ENCODE measurements at regions not wholly inside any gene's neighbourhood (a gene's known extent, or its start where the extent isn't known, plus 50 kb on each side); places are given as distances from the start of the nearest gene placed in this dataset.

DNA sequence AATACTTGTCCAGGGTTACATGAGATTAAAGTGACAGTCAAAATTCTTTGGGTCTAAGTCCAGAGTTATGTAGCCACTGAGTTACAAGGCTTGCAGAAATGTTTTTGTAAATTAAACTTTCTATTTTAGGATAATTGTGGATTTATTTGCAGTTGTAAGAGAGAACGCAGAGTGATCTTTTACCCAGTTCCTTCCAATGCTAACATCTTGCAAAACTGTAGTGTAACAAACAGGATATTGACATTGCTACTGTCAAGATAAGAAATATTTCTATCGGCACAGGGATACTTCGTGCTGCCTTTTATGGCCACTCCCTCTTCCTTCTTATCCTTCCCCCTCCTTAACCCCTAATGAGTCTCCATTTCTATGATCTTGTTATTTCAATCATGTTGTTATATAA lies 1022.9 kb downstream of the MCTP2 start:
- TF ChIP-seq, protein P1, sequence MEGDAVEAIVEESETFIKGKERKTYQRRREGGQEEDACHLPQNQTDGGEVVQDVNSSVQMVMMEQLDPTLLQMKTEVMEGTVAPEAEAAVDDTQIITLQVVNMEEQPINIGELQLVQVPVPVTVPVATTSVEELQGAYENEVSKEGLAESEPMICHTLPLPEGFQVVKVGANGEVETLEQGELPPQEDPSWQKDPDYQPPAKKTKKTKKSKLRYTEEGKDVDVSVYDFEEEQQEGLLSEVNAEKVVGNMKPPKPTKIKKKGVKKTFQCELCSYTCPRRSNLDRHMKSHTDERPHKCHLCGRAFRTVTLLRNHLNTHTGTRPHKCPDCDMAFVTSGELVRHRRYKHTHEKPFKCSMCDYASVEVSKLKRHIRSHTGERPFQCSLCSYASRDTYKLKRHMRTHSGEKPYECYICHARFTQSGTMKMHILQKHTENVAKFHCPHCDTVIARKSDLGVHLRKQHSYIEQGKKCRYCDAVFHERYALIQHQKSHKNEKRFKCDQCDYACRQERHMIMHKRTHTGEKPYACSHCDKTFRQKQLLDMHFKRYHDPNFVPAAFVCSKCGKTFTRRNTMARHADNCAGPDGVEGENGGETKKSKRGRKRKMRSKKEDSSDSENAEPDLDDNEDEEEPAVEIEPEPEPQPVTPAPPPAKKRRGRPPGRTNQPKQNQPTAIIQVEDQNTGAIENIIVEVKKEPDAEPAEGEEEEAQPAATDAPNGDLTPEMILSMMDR (IDR thresholded peaks at IDR 0.05; ENCODE audit: low read depth, low read length), result no peak
- TF ChIP-seq EZH2phosphoT487 (IDR thresholded peaks at IDR 0.05; ENCODE audit: low read depth), result no peak
- Histone ChIP-seq H4K20me1 (ENCODE audit: insufficient read depth, low read length) (peaks cover 4% of the 10 kb centered on the region; the same call in 1 of the 2 replicates), H3K27me3 (ENCODE audit: low read depth, low read length) (no peaks in the 10 kb centered on the region)

DNA sequence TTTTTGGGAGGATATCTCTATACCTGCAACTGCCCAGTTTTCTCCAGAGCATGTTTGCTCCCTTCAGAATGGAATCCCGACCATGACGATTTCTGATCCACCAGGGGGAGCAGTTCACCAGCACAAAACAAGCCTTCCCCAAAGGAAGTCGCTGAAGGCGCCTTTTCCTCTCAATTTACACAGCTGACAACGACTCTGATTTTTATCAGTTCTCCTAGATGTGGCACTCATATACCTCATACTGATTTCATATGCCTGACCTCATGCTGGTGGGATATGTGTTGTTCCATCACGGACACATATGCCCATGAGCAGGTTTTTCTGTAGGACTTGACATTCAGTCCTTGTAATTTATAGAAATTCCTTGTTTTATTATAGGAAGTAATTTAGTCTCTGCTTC lies 1028.2 kb downstream of the MCTP2 start:
- no peaks in the 10 kb centered on the region for H3K4me1 ChIP-seq (ENCODE audit: low read length)
- no peak overlapping the region for H3K27ac ChIP-seq (ENCODE audit: low read length)
- no peak overlapping the region for H3K4me2 ChIP-seq (ENCODE audit: low read length)
- peaks cover 4% of the 10 kb centered on the region; the same call in 1 of the 2 replicates for H4K20me1 ChIP-seq (ENCODE audit: insufficient read depth, low read length)
- H2AFZ ChIP-seq (ENCODE audit: low read depth, low read length), result no peak overlapping the region
- no peak overlapping the region for H3K4me3 ChIP-seq (ENCODE audit: low read length)
- H3K9ac ChIP-seq (ENCODE audit: low read length), result no peak overlapping the region
- TF ChIP-seq, protein P1 (IDR thresholded peaks at IDR 0.05; ENCODE audit: low read depth, low read length), result peak; percentile 88
- no peak for TF ChIP-seq EZH2phosphoT487 (IDR thresholded peaks at IDR 0.05; ENCODE audit: low read depth)
- H3K79me2 ChIP-seq (ENCODE audit: low read length), result no peaks in the 10 kb centered on the region
- H3K9me3 ChIP-seq (ENCODE audit: insufficient read depth, low read length), result no peaks in the 10 kb centered on the region
- no peaks in the 10 kb centered on the region for H3K36me3 ChIP-seq (replicated peaks; ENCODE audit: low read depth, low read length)
- H3K27me3 ChIP-seq (ENCODE audit: low read depth, low read length), result 0 out of 2 replicates have a peak, but pooled peaks cover 5% of the 10 kb centered on the region

More for the DNA sequence above, 1022.9 kb downstream of the MCTP2 start:
- H3K79me2 ChIP-seq (ENCODE audit: low read length), result no peaks in the 10 kb centered on the region
- no peak overlapping the region for H3K4me2 ChIP-seq (ENCODE audit: low read length)
- H2AFZ ChIP-seq (ENCODE audit: low read depth, low read length), result no peak overlapping the region
- no peak overlapping the region for H3K9ac ChIP-seq (ENCODE audit: low read length)
- no peaks in the 10 kb centered on the region for H3K9me3 ChIP-seq (ENCODE audit: insufficient read depth, low read length)
- no peak overlapping the region for H3K27ac ChIP-seq (ENCODE audit: low read length)
- H3K36me3 ChIP-seq (replicated peaks; ENCODE audit: low read depth, low read length), result no peaks in the 10 kb centered on the region
- no peaks in the 10 kb centered on the region for H3K4me1 ChIP-seq (ENCODE audit: low read length)
- no peak overlapping the region for H3K4me3 ChIP-seq (ENCODE audit: low read length)

DNA sequence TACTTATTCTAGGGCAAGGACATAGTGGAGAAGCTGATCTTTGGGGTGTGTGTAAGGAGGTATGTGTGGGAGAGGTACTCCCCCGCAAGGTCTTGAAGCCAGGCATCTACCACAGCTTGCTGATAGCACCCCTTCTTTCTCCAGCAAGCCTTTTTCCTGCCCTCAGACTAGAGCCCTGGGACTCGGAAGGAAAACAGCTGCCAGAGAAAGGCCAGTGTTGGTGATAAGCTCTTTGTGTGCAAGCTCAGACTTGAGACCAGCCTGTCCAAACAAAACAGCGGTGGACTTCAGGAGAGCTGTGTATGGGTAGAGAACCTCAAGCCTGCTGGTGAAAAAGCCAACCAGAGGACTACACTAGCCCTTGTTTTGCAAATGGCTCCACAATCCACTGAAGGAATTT lies 1028.6 kb downstream of the MCTP2 start:
- Histone ChIP-seq H3K27me3 (ENCODE audit: low read depth, low read length) (0 out of 2 replicates have a peak, but pooled peaks cover 5% of the 10 kb centered on the region), H3K4me2 (ENCODE audit: low read length) (no peak overlapping the region), H3K79me2 (ENCODE audit: low read length) (no peaks in the 10 kb centered on the region), H3K36me3 (replicated peaks; ENCODE audit: low read depth, low read length) (no peaks in the 10 kb centered on the region), H3K27ac (ENCODE audit: low read length) (no peak overlapping the region), H3K9me3 (ENCODE audit: insufficient read depth, low read length) (no peaks in the 10 kb centered on the region), H3K4me3 (ENCODE audit: low read length) (no peak overlapping the region), H2AFZ (ENCODE audit: low read depth, low read length) (no peak overlapping the region), H4K20me1 (ENCODE audit: insufficient read depth, low read length) (peaks cover 4% of the 10 kb centered on the region; the same call in 1 of the 2 replicates), H3K4me1 (ENCODE audit: low read length) (no peaks in the 10 kb centered on the region), H3K9ac (ENCODE audit: low read length) (no peak overlapping the region)
- TF ChIP-seq, protein P1 (IDR thresholded peaks at IDR 0.05; ENCODE audit: low read depth, low read length), result no peak
- TF ChIP-seq EZH2phosphoT487 (IDR thresholded peaks at IDR 0.05; ENCODE audit: low read depth), result no peak

DNA sequence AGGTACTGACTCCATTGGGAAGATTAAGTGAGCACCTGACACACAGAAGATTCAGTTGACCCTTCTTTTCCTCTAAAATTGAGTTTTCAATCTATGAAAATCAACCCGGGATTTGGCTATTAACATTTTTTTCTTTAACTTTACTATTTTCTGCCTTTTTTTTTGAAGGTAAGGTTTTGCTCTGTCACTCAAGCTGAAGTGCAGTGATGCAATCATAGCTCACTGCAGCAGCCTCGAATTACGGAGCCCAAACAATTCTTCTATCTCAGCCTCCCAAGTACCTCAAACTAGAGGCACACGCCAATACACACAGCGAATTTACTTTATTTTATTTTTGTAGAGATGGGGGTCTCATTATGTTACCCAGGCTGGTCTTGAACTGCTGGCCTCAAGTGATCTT lies 1029.5 kb downstream of the MCTP2 start:
- Histone ChIP-seq H3K79me2 (ENCODE audit: low read length) (no peaks in the 10 kb centered on the region), H4K20me1 (ENCODE audit: insufficient read depth, low read length) (peaks cover 4% of the 10 kb centered on the region; the same call in 1 of the 2 replicates), H3K36me3 (replicated peaks; ENCODE audit: low read depth, low read length) (no peaks in the 10 kb centered on the region), H3K27me3 (ENCODE audit: low read depth, low read length) (0 out of 2 replicates have a peak, but pooled peaks cover 5% of the 10 kb centered on the region), H3K4me1 (ENCODE audit: low read length) (no peaks in the 10 kb centered on the region), H3K9ac (ENCODE audit: low read length) (no peak overlapping the region), H3K27ac (ENCODE audit: low read length) (no peak overlapping the region), H3K4me3 (ENCODE audit: low read length) (no peak overlapping the region), H2AFZ (ENCODE audit: low read depth, low read length) (no peak overlapping the region), H3K9me3 (ENCODE audit: insufficient read depth, low read length) (no peaks in the 10 kb centered on the region), H3K4me2 (ENCODE audit: low read length) (no peak overlapping the region)
- TF ChIP-seq, protein P1 (IDR thresholded peaks at IDR 0.05; ENCODE audit: low read depth, low read length), result no peak
- TF ChIP-seq EZH2phosphoT487 (IDR thresholded peaks at IDR 0.05; ENCODE audit: low read depth), result no peak

Data from OCI-LY3 (cell line).